T-helper 2 cell treated with Interferon-gamma antibody and Interleukin-4, amounts not matched to agents 5 μg/mL and 100 μg/mL, for 36 hours (primary cell): ENCODE measurements at regions not wholly inside any gene's neighbourhood (a gene's known extent, or its start where the extent isn't known, plus 50 kb on each side); places are given as distances from the start of the nearest gene placed in this dataset.

ENCODE experiments used
- DNase-seq: peaks from one replicate; pipeline ENCODE4 v3.0.0; 2021; ENCODE audit warnings: low spot score
- H3K27ac Mint-ChIP-seq: one replicate; pipeline ENCODE4 v1.8.0; 2021; ENCODE audit warnings: mild to moderate bottlenecking, mixed read lengths
- H3K27me3 Mint-ChIP-seq: one replicate; pipeline ENCODE4 v1.8.0; 2021; ENCODE audit warnings: low read depth, mixed read lengths
- H3K36me3 Mint-ChIP-seq: one replicate; pipeline ENCODE4 v1.8.0; 2021; ENCODE audit warnings: low read depth, mixed read lengths
- H3K4me1 Mint-ChIP-seq: one replicate; pipeline ENCODE4 v1.8.0; 2021; ENCODE audit warnings: low read depth, mixed read lengths
- H3K4me3 Mint-ChIP-seq: one replicate; pipeline ENCODE4 v1.8.0; 2022; ENCODE audit warnings: mild to moderate bottlenecking, moderate library complexity, mixed read lengths
- H3K9me3 Mint-ChIP-seq: one replicate; pipeline ENCODE4 v1.8.0; 2021; ENCODE audit warnings: mixed read lengths

- Mint-ChIP-seq H3K36me3 (peaks cover 6% of the 10 kb centered on the region), H3K4me1 (no peaks in the 10 kb centered on the region), H3K4me3 (no peak overlapping the region), H3K9me3 (peaks cover 10% of the 10 kb centered on the region), H3K27ac (no peak overlapping the region), H3K27me3 (peaks cover 23% of the 10 kb centered on the region)
- no peak for DNase-seq
Measured at GRCh38 chr14:97027256-97027999, 230.2 kb downstream of the VRK1 start.

GRCh38 chr14:97028382-97028781 lies 231.2 kb downstream of the VRK1 start:
- Mint-ChIP-seq H3K27ac (no peak overlapping the region), H3K4me1 (no peaks in the 10 kb centered on the region), H3K9me3 (peaks cover 12% of the 10 kb centered on the region), H3K36me3 (peaks cover 7% of the 10 kb centered on the region), H3K4me3 (no peak overlapping the region), H3K27me3 (peaks cover 29% of the 10 kb centered on the region)
- DNase-seq: no peak

GRCh38 chr14:97029800-97030199 lies 232.6 kb downstream of the VRK1 start:
- H3K9me3 Mint-ChIP-seq: peaks cover 12% of the 10 kb centered on the region
- H3K36me3 Mint-ChIP-seq: peaks cover 7% of the 10 kb centered on the region
- no peak overlapping the region for H3K27ac Mint-ChIP-seq
- H3K27me3 Mint-ChIP-seq: peaks cover 40% of the 10 kb centered on the region
- H3K4me3 Mint-ChIP-seq: no peak overlapping the region
- no peak for DNase-seq
- H3K4me1 Mint-ChIP-seq: no peaks in the 10 kb centered on the region

- no peak for DNase-seq
- Mint-ChIP-seq H3K4me1 (no peaks in the 10 kb centered on the region), H3K36me3 (peaks cover 7% of the 10 kb centered on the region), H3K27me3 (peaks cover 53% of the 10 kb centered on the region), H3K9me3 (peaks cover 12% of the 10 kb centered on the region), H3K4me3 (no peak overlapping the region), H3K27ac (no peak overlapping the region)
Measured at GRCh38 chr14:97031530-97031929, 234.3 kb downstream of the VRK1 start.

GRCh38 chr14:97033556-97034081 lies 236.4 kb downstream of the VRK1 start:
- peaks cover 7% of the 10 kb centered on the region for H3K36me3 Mint-ChIP-seq
- no peaks in the 10 kb centered on the region for H3K4me1 Mint-ChIP-seq
- no peak overlapping the region for H3K27ac Mint-ChIP-seq
- peaks cover 61% of the 10 kb centered on the region for H3K27me3 Mint-ChIP-seq
- H3K4me3 Mint-ChIP-seq: no peak overlapping the region
- DNase-seq: no peak
- peaks cover 12% of the 10 kb centered on the region for H3K9me3 Mint-ChIP-seq

GRCh38 chr14:97036086-97036852 lies 239.1 kb downstream of the VRK1 start:
- peaks cover 7% of the 10 kb centered on the region for H3K36me3 Mint-ChIP-seq
- H3K27me3 Mint-ChIP-seq: peaks cover 54% of the 10 kb centered on the region
- no peaks in the 10 kb centered on the region for H3K4me1 Mint-ChIP-seq
- H3K27ac Mint-ChIP-seq: no peak overlapping the region
- DNase-seq: no peak
- peaks cover 20% of the 10 kb centered on the region for H3K9me3 Mint-ChIP-seq
- no peak overlapping the region for H3K4me3 Mint-ChIP-seq

GRCh38 chr14:97039717-97040363 lies 242.7 kb downstream of the VRK1 start:
- no peak overlapping the region for H3K4me3 Mint-ChIP-seq
- H3K27ac Mint-ChIP-seq: no peak overlapping the region
- no peaks in the 10 kb centered on the region for H3K4me1 Mint-ChIP-seq
- peaks cover 16% of the 10 kb centered on the region for H3K9me3 Mint-ChIP-seq
- peaks cover 25% of the 10 kb centered on the region for H3K27me3 Mint-ChIP-seq
- H3K36me3 Mint-ChIP-seq: no peaks in the 10 kb centered on the region
- no peak for DNase-seq

- Mint-ChIP-seq H3K27ac (no peak overlapping the region), H3K36me3 (no peaks in the 10 kb centered on the region), H3K4me1 (no peaks in the 10 kb centered on the region), H3K4me3 (no peak overlapping the region), H3K27me3 (peaks cover 6% of the 10 kb centered on the region), H3K9me3 (no peaks in the 10 kb centered on the region)
- DNase-seq: no peak
Measured at GRCh38 chr14:97046967-97047366, 249.8 kb downstream of the VRK1 start.

- no peaks in the 10 kb centered on the region for H3K4me1 Mint-ChIP-seq
- peaks cover 4% of the 10 kb centered on the region for H3K27me3 Mint-ChIP-seq
- no peak overlapping the region for H3K27ac Mint-ChIP-seq
- no peak for DNase-seq
- no peak overlapping the region for H3K4me3 Mint-ChIP-seq
- H3K9me3 Mint-ChIP-seq: no peaks in the 10 kb centered on the region
- H3K36me3 Mint-ChIP-seq: no peaks in the 10 kb centered on the region
Measured at GRCh38 chr14:97052001-97052400, 254.8 kb downstream of the VRK1 start.

- H3K4me3 Mint-ChIP-seq: no peak overlapping the region
- H3K36me3 Mint-ChIP-seq: no peaks in the 10 kb centered on the region
- DNase-seq: no peak
- peaks cover 6% of the 10 kb centered on the region for H3K27me3 Mint-ChIP-seq
- H3K4me1 Mint-ChIP-seq: no peaks in the 10 kb centered on the region
- no peak overlapping the region for H3K27ac Mint-ChIP-seq
- no peaks in the 10 kb centered on the region for H3K9me3 Mint-ChIP-seq
Measured at GRCh38 chr14:97053941-97054340, 256.8 kb downstream of the VRK1 start.

GRCh38 chr14:97055355-97055754 lies 258.2 kb downstream of the VRK1 start:
- Mint-ChIP-seq H3K27me3 (peaks cover 2% of the 10 kb centered on the region), H3K4me1 (no peaks in the 10 kb centered on the region), H3K4me3 (no peak overlapping the region), H3K27ac (no peak overlapping the region), H3K9me3 (no peaks in the 10 kb centered on the region), H3K36me3 (no peaks in the 10 kb centered on the region)
- no peak for DNase-seq

- Mint-ChIP-seq H3K36me3 (no peaks in the 10 kb centered on the region), H3K9me3 (no peaks in the 10 kb centered on the region), H3K4me3 (no peak overlapping the region), H3K4me1 (no peaks in the 10 kb centered on the region), H3K27me3 (peaks cover 2% of the 10 kb centered on the region), H3K27ac (no peak overlapping the region)
- DNase-seq: no peak
Measured at GRCh38 chr14:97056086-97056485, 258.9 kb downstream of the VRK1 start.

- H3K4me3 Mint-ChIP-seq: no peak overlapping the region
- peaks cover 2% of the 10 kb centered on the region for H3K27me3 Mint-ChIP-seq
- H3K9me3 Mint-ChIP-seq: no peaks in the 10 kb centered on the region
- no peaks in the 10 kb centered on the region for H3K4me1 Mint-ChIP-seq
- no peak overlapping the region for H3K27ac Mint-ChIP-seq
- DNase-seq: no peak
- H3K36me3 Mint-ChIP-seq: no peaks in the 10 kb centered on the region
Measured at GRCh38 chr14:97057238-97058073, 260.3 kb downstream of the VRK1 start.
